BLaER1 treated with 17β-estradiol and CSF1 and Interleukin-3, amounts not matched to agents 10 nM and 100 nM (cell line): ENCODE measurements at regions not wholly inside any gene's neighbourhood (a gene's known extent, or its start where the extent isn't known, plus 50 kb on each side); places are given as distances from the start of the nearest gene placed in this dataset.

Experiments used
- H3K27ac ChIP-seq, 11 experiments: shearing (Covaris generic); formaldehyde crosslinking; 2 replicates each; pipeline ENCODE4 v1.8.1; 2022
- H3K27me3 ChIP-seq, 11 experiments: shearing (Covaris generic); formaldehyde crosslinking; 2 replicates each; pipeline ENCODE4 v1.8.1; 2022
- H3K36me3 ChIP-seq, 11 experiments: shearing (Covaris generic); formaldehyde crosslinking; 2 replicates each; pipeline ENCODE4 v1.8.1; 2022
- H3K4me1 ChIP-seq, 10 experiments: shearing (Covaris generic); formaldehyde crosslinking; 2 replicates each; pipeline ENCODE4 v1.8.1; 2022
- H3K4me2 ChIP-seq, 11 experiments: shearing (Covaris generic); formaldehyde crosslinking; 2 replicates each; pipeline ENCODE4 v1.8.1; 2022
- H3K4me3 ChIP-seq, 10 experiments: shearing (Covaris generic); formaldehyde crosslinking; 2 replicates each; pipeline ENCODE4 v1.8.1; 2022
- H3K9ac ChIP-seq, 11 experiments: shearing (Covaris generic); formaldehyde crosslinking; 2 replicates each; pipeline ENCODE4 v1.8.1; 2022
- H3K9me3 ChIP-seq, 11 experiments: shearing (Covaris generic); formaldehyde crosslinking; replicated peaks in 1 of 11; 2 replicates each; pipeline ENCODE4 v1.8.1; 2022
- H4K20me1 ChIP-seq, 11 experiments: shearing (Covaris generic); formaldehyde crosslinking; 2 replicates each; pipeline ENCODE4 v1.8.1; 2022
- Cebpa-rat ChIP-seq, 11 experiments: shearing (Covaris generic); IDR thresholded peaks; 2 replicates each; pipeline ENCODE4 v1.8.1; 2022

GRCh38 chr5:166994226-166994625, 1297.2 kb upstream of the WWC1 start:
- no peak overlapping the region for H3K4me3 ChIP-seq
- H3K27me3 ChIP-seq, result no peaks in the 10 kb centered on the region
- no peak overlapping the region for H3K9ac ChIP-seq
- no peak for TF ChIP-seq Cebpa-rat (IDR thresholded peaks at IDR 0.05)
- H3K36me3 ChIP-seq, result no peaks in the 10 kb centered on the region
- H3K4me1 ChIP-seq, result peaks cover 0 to 13% (median 9%) of the 10 kb centered on the region in 10 experiments; a peak in 14 of 20 replicates
- H3K27ac ChIP-seq, result no peak overlapping the region
- no peak overlapping the region for H3K4me2 ChIP-seq
- H4K20me1 ChIP-seq, result no peaks in the 10 kb centered on the region; a peak in 1 of 22 replicates
- H3K9me3 ChIP-seq, result no peaks in the 10 kb centered on the region

DNA sequence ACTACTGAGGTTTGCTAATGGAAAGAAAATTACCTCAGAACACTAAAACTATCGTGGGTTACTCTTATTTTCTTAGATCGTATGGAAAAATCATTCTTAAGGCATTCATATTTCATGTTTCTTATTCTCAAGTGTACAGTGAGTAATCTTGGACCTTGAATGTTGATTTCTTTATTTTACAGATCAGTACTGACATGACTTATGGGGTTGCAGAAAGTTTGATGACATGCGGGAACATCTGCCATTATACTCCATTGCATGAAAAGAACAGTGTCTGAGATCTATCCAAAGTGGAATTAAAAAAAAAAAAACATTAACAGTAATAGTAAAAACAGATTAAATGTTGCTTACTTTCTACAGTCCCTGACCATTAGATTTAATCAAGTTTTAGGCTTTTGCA, 1290.2 kb upstream of the WWC1 start:
- Histone ChIP-seq H4K20me1 (no peaks in the 10 kb centered on the region), H3K9ac (no peak overlapping the region), H3K4me3 (no peak overlapping the region), H3K4me1 (no peaks in the 10 kb centered on the region), H3K27ac (no peak overlapping the region), H3K36me3 (no peaks in the 10 kb centered on the region), H3K9me3 (no peaks in the 10 kb centered on the region), H3K27me3 (no peaks in the 10 kb centered on the region), H3K4me2 (no peak overlapping the region)
- no peak for TF ChIP-seq Cebpa-rat (IDR thresholded peaks at IDR 0.05)

GRCh38 chr5:167008705-167009104, 1282.7 kb upstream of the WWC1 start:
- no peak overlapping the region for H3K27ac ChIP-seq
- no peak overlapping the region for H3K4me3 ChIP-seq
- TF ChIP-seq Cebpa-rat (IDR thresholded peaks at IDR 0.05), result no peak
- no peak overlapping the region for H3K4me2 ChIP-seq
- no peaks in the 10 kb centered on the region for H3K4me1 ChIP-seq
- no peaks in the 10 kb centered on the region for H3K27me3 ChIP-seq
- H3K36me3 ChIP-seq, result no peaks in the 10 kb centered on the region
- H3K9ac ChIP-seq, result no peak overlapping the region
- H4K20me1 ChIP-seq, result no peaks in the 10 kb centered on the region
- H3K9me3 ChIP-seq, result no peaks in the 10 kb centered on the region

DNA sequence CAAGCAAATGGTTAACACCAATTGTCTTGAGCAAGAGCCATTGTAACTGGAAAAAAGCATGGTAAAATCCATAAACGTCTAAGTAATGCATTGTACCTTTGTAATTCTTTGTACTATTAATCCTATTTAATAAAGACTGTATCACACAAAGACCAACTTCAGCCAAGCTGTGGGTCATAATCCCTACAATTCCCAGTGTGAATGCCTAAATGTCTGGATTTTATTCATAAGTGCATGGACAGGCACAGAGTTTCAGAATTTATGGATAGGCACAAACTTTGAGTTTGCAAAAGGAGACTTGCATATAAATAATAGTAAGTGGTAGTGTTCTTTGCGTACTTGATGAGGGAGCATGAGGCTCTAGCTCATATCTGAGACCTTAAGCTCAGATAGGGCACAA, 1280.2 kb upstream of the WWC1 start:
- no peaks in the 10 kb centered on the region for H4K20me1 ChIP-seq
- H3K36me3 ChIP-seq, result no peaks in the 10 kb centered on the region
- H3K27me3 ChIP-seq, result no peaks in the 10 kb centered on the region
- no peak overlapping the region for H3K4me2 ChIP-seq
- H3K27ac ChIP-seq, result no peak overlapping the region
- no peak overlapping the region for H3K4me3 ChIP-seq
- no peak overlapping the region for H3K9ac ChIP-seq
- no peaks in the 10 kb centered on the region for H3K9me3 ChIP-seq
- H3K4me1 ChIP-seq, result no peaks in the 10 kb centered on the region
- no peak for TF ChIP-seq Cebpa-rat (IDR thresholded peaks at IDR 0.05)

DNA sequence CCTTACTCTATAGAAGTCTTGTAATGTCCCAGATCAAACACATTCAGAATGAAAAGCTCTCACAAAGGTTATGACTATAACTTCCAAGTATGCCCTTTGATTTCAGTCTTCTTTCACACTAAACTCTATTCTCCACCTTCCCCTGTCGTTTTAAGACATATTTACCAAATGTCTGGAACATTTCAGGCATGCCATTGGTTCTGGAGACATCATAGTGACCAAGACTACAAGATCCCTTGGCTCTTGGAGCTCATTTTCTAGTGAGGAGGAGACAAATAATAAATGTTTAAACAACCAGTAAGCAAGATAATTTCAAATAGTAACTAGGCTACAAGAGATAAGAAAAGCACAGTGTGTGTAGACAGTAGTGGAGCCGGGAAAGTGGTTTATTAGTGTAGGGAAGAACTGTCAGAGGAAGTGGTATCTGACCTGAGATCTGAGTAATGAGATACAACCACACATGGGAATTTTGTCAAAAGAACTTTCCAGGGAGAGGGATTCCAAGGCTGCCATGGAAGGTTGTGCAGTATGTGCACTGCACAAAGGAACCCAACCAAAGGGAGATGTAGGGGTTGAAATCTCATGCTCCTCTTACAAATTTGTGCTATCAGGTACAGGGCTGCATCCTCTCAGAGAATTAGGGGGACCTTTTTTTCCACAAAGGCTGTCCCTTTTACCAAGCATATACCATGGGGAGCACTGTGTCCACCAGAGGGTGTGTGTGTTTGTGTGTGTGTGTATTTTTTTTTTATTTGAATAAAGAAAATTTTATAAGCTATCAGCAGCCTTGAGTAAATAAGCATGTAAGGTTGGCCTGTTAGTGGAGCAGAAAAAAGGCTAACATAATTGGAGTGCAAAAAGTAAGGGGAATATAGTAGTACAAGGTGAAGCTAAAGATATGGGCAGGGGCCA, 1279.1 kb upstream of the WWC1 start:
- Histone ChIP-seq H3K4me1 (no peaks in the 10 kb centered on the region), H3K36me3 (no peaks in the 10 kb centered on the region), H3K4me3 (no peak overlapping the region), H3K4me2 (no peak overlapping the region), H3K27ac (no peak overlapping the region), H3K9me3 (no peaks in the 10 kb centered on the region), H3K9ac (no peak overlapping the region), H3K27me3 (no peaks in the 10 kb centered on the region), H4K20me1 (no peaks in the 10 kb centered on the region)
- TF ChIP-seq Cebpa-rat (IDR thresholded peaks at IDR 0.05), result no peak

GRCh38 chr5:167014401-167015056, 1276.9 kb upstream of the WWC1 start:
- H4K20me1 ChIP-seq, result no peaks in the 10 kb centered on the region
- H3K36me3 ChIP-seq, result no peaks in the 10 kb centered on the region
- no peak for TF ChIP-seq Cebpa-rat (IDR thresholded peaks at IDR 0.05)
- no peak overlapping the region for H3K9ac ChIP-seq
- no peaks in the 10 kb centered on the region for H3K4me1 ChIP-seq
- no peaks in the 10 kb centered on the region for H3K27me3 ChIP-seq
- H3K4me2 ChIP-seq, result no peak overlapping the region
- H3K9me3 ChIP-seq, result no peaks in the 10 kb centered on the region
- H3K27ac ChIP-seq, result no peak overlapping the region
- no peak overlapping the region for H3K4me3 ChIP-seq

DNA sequence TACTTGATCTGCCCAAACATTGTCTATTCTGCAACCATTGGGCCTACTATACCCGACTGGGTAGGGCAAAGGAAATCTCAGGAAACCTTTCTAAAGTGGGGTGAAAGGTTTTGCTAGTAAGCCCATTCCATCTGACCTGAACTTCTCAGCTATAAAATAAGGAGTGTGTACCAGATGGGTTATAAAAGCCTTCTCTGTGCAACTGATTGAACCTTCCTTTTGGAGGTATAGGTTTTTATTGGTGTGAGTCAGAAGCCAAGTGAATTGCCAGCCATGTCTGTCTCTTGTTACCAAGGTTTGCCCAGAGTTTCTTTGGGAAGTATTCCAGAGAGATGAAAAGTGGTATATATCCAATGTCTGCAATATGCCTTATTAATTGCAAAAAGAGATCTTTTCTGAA, 1271.0 kb upstream of the WWC1 start:
- Histone ChIP-seq H3K4me3 (no peak overlapping the region), H3K9me3 (no peaks in the 10 kb centered on the region), H3K27me3 (no peaks in the 10 kb centered on the region), H3K36me3 (no peaks in the 10 kb centered on the region), H3K27ac (no peak overlapping the region), H3K4me2 (no peak overlapping the region), H3K4me1 (no peaks in the 10 kb centered on the region), H3K9ac (no peak overlapping the region), H4K20me1 (no peaks in the 10 kb centered on the region)
- TF ChIP-seq Cebpa-rat (IDR thresholded peaks at IDR 0.05), result no peak

DNA sequence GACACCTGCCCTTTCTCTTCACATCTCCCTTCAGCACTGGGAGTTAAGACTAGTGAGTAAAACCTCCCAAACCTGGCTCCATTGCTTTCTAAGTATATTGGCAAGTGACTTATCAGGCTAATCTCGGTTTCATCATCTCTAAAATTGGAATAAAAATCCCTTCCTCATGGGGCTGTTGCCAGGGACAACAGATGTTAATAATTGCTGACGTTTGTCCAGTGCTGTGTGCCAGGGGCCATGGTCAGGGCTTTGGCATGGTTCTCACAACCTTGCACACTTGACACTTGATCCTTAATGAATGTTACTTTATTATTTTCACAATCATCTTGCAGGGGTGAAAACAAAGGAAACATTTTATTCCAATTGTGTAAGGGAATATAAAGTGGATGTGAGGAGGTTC, 1262.0 kb upstream of the WWC1 start:
- H3K36me3 ChIP-seq, result no peaks in the 10 kb centered on the region
- no peak overlapping the region for H3K9ac ChIP-seq
- no peak overlapping the region for H3K4me2 ChIP-seq
- H3K4me1 ChIP-seq, result no peaks in the 10 kb centered on the region
- no peaks in the 10 kb centered on the region for H3K9me3 ChIP-seq
- no peak overlapping the region for H3K4me3 ChIP-seq
- H4K20me1 ChIP-seq, result no peaks in the 10 kb centered on the region
- H3K27ac ChIP-seq, result no peak overlapping the region
- H3K27me3 ChIP-seq, result no peaks in the 10 kb centered on the region
- TF ChIP-seq Cebpa-rat (IDR thresholded peaks at IDR 0.05), result no peak

- H3K9me3 ChIP-seq, result no peaks in the 10 kb centered on the region
- no peak overlapping the region for H3K27ac ChIP-seq
- H3K4me1 ChIP-seq, result no peaks in the 10 kb centered on the region
- H3K4me3 ChIP-seq, result no peak overlapping the region
- H3K27me3 ChIP-seq, result no peaks in the 10 kb centered on the region
- no peaks in the 10 kb centered on the region for H3K36me3 ChIP-seq
- TF ChIP-seq Cebpa-rat (IDR thresholded peaks at IDR 0.05), result no peak
- H3K4me2 ChIP-seq, result no peak overlapping the region
- H4K20me1 ChIP-seq, result no peaks in the 10 kb centered on the region
- H3K9ac ChIP-seq, result no peak overlapping the region
These were observed 1260.8 kb upstream of the WWC1 start for GRCh38 chr5:167030500-167031120.
